ENCODE measurements at regions not wholly inside any gene's neighbourhood (a gene's known extent, or its start where the extent isn't known, plus 50 kb on each side); places are given as distances from the start of the nearest gene placed in this dataset.

GRCh38 chr11:15905366-15906104 lies 450.8 kb downstream of the SOX6 start:
- TF ChIP-seq CTCF (IDR thresholded peaks at IDR 0.05; ENCODE audit: insufficient read depth, low read depth, low read length, missing control alignments), result no peak
- no peak overlapping the region for H3K4me3 ChIP-seq (ENCODE audit: low read length)
- no peak for DNase-seq (ENCODE audit: low read depth)

GRCh38 chr11:15906481-15907035 lies 449.8 kb downstream of the SOX6 start:
- no peak for TF ChIP-seq CTCF (IDR thresholded peaks at IDR 0.05; ENCODE audit: insufficient read depth, low read depth, low read length, missing control alignments)
- DNase-seq (ENCODE audit: low read depth), result no peak
- H3K4me3 ChIP-seq (ENCODE audit: low read length), result no peak overlapping the region

GRCh38 chr11:15907806-15908205 lies 448.5 kb downstream of the SOX6 start:
- H3K4me3 ChIP-seq (ENCODE audit: low read length), result no peak overlapping the region
- DNase-seq (ENCODE audit: low read depth), result no peak
- no peak for TF ChIP-seq CTCF (IDR thresholded peaks at IDR 0.05; ENCODE audit: insufficient read depth, low read depth, low read length, missing control alignments)

GRCh38 chr11:15909937-15910598 lies 446.3 kb downstream of the SOX6 start:
- no peak overlapping the region for H3K4me3 ChIP-seq (ENCODE audit: low read length)
- no peak for TF ChIP-seq CTCF (IDR thresholded peaks at IDR 0.05; ENCODE audit: insufficient read depth, low read depth, low read length, missing control alignments)
- DNase-seq (ENCODE audit: low read depth), result no peak

GRCh38 chr11:15910761-15911160 lies 445.6 kb downstream of the SOX6 start:
- no peak for DNase-seq (ENCODE audit: low read depth)
- TF ChIP-seq CTCF (IDR thresholded peaks at IDR 0.05; ENCODE audit: insufficient read depth, low read depth, low read length, missing control alignments), result no peak
- no peak overlapping the region for H3K4me3 ChIP-seq (ENCODE audit: low read length)

- peak; percentile 89 for DNase-seq (ENCODE audit: low read depth)
- no peak overlapping the region for H3K4me3 ChIP-seq (ENCODE audit: low read length)
- TF ChIP-seq CTCF (IDR thresholded peaks at IDR 0.05; ENCODE audit: insufficient read depth, low read depth, low read length, missing control alignments), result no peak
Measured at GRCh38 chr11:15911377-15912044, 444.8 kb downstream of the SOX6 start.

All from epithelial cell of esophagus (primary cell).